Tibial artery (tissue), 4 donors: ENCODE measurements at regions not wholly inside any gene's neighbourhood (a gene's known extent, or its start where the extent isn't known, plus 50 kb on each side); places are given as distances from the start of the nearest gene placed in this dataset.

Source experiments
- DNase-seq, 2 donors: peaks; one replicate each; pipeline ENCODE4 v3.0.0-alpha.2; 2019
- H3K27ac ChIP-seq, 2 donors: fragments of 200-600 bp; sonication (generic) in 1 of 2; 1 replicate in 1 of 2; 2 replicates in 1 of 2; pipeline ENCODE4 v1.5.1; 2018 to 2019; ENCODE audit warnings: mild to moderate bottlenecking in 1 of 2
- H3K27me3 ChIP-seq, 2 donors: fragments of 200-600 bp; sonication (generic) in 1 of 2; one replicate each; pipeline versions ENCODE4 v1.5.1 to v1.6.0; 2016 to 2019
- H3K36me3 ChIP-seq, 3 donors: fragments of 200-600 bp; sonication (generic) in 2 of 3; one replicate each; pipeline ENCODE4 v1.5.1; 2016 to 2019; ENCODE audit warnings: mild to moderate bottlenecking in 2 of 3
- H3K4me1 ChIP-seq, 4 donors: fragments of 200-600 bp; sonication (generic) in 2 of 4; 1 replicate in 3 of 4; 2 replicates in 1 of 4; pipeline ENCODE4 v1.5.1; 2016 to 2019
- H3K4me3 ChIP-seq, 2 donors: fragments of 200-600 bp; sonication (generic) in 1 of 2; 1 replicate in 1 of 2; 2 replicates in 1 of 2; pipeline ENCODE4 v1.5.1; 2018 to 2019; ENCODE audit warnings: mild to moderate bottlenecking in 2 of 2
- H3K9me3 ChIP-seq, 3 donors: fragments of 200-600 bp; sonication (generic) in 1 of 3; one replicate each; pipeline ENCODE4 v1.5.1; 2016 to 2019
- CTCF ChIP-seq, 2 experiments: fragments of 200-600 bp in 1 of 2; fragments of 450-650 bp in 1 of 2; IDR thresholded peaks; one replicate each; pipeline ENCODE4 v1.5.1; 2017 to 2019; ENCODE audit warnings: antibody characterized with exemption in 2 of 2, mild to moderate bottlenecking in 1 of 2, moderate library complexity in 1 of 2
- intact Hi-C: fragments of 100-400 bp; cut with DNase I; formaldehyde crosslinking; loops from one replicate; pipeline ENCODE4 v1.15.0; 2023; ENCODE audit warnings: low total_unique reads

DNA sequence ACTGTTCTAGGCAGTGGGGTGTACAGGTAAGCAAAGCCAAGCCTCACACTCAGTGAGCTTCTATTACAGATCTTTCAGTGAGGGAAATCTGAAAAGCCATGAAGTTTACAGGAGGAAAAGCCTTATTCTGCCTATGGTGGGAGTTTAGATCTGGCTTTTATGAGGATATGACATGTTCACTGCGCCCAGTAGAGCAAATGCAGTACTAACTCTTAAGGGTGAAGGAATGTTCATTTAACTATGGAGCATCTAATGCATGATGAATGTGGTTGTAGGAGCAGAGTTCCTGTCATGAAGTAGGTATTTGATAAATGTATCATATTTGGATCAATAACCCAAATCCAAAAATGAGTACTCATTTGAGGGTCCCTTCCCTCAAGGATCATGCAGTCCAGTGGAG lies 230.2 kb upstream of the PAPPA start:
- intact Hi-C loops, result no loop called here
- TF ChIP-seq CTCF (IDR thresholded peaks at IDR 0.05), result no peak

DNA sequence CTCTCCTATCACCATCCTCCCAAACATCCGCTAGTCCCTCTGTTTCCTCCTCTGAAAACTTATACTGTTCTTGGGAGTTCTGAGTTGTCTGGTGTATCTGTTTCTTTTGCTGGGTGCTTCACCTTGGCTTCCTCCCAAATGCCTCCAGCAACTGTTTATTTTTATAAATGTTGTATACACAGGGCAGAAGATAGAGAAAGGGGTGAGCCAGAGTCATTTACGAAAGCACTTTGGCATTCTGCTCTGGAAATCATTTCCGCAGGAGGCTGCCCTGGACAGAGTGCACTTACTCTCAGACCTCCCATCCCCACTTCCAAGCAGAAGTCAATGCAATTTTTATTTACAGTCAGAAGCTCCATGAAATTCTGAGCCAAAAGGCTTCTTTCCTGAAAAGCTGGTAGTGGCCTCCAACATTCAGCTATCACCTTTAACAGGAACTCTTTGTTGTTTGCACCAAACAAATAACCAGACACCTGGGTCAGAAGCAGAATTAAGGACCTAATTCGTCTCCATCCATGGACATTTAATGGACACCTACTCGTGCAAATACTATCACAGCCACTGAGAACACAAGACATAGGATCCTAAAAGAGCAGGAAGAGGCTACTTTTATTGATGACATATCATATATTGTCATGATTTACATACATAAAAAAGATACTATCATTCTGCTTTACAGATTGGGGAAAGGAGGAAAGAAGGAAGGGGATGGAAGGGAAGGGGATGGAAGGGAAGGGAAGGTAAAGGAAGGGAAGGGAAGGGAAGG lies 229.5 kb upstream of the PAPPA start:
- Histone ChIP-seq H3K4me1 (no peaks in the 10 kb centered on the region), H3K9me3 (no peaks in the 10 kb centered on the region), H3K27ac (no peak overlapping the region), H3K4me3 (no peak overlapping the region), H3K36me3 (no peaks in the 10 kb centered on the region), H3K27me3 (no peaks in the 10 kb centered on the region)
- no peak for DNase-seq
- no peak for TF ChIP-seq CTCF (IDR thresholded peaks at IDR 0.05)
- intact Hi-C loops, result no loop called here

More for the DNA sequence above, 230.2 kb upstream of the PAPPA start:
- Histone ChIP-seq H3K4me3 (no peak overlapping the region), H3K36me3 (no peaks in the 10 kb centered on the region), H3K27me3 (no peaks in the 10 kb centered on the region), H3K9me3 (no peaks in the 10 kb centered on the region), H3K4me1 (no peaks in the 10 kb centered on the region), H3K27ac (no peak overlapping the region)
- DNase-seq, result no peak

GRCh38 chr9:115924669-115924987 lies 229.0 kb upstream of the PAPPA start:
- DNase-seq, result no peak
- no peaks in the 10 kb centered on the region for H3K9me3 ChIP-seq
- H3K4me1 ChIP-seq, result no peaks in the 10 kb centered on the region
- H3K4me3 ChIP-seq, result no peak overlapping the region
- no peak for TF ChIP-seq CTCF (IDR thresholded peaks at IDR 0.05)
- no peak overlapping the region for H3K27ac ChIP-seq
- H3K36me3 ChIP-seq, result no peaks in the 10 kb centered on the region
- intact Hi-C loops, result no loop called here
- no peaks in the 10 kb centered on the region for H3K27me3 ChIP-seq

DNA sequence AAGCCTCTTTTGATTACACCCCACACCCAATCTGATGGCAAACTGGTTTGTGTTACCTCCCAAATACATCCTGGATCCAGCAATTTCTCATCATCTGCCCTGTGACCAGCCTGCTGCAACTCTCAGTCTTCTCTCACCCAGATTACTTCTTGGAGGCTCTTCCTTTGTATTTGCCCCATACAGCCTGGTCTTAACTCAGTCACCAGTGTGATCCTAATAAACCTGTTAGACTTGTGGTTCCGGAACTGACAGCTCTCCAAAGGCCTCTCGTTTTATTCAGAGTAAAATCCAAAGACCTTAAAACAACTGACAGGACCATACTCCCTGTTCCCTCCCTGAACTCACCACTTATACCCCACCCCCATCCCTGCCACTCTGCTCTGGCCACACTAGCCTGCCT lies 228.2 kb upstream of the PAPPA start:
- no peak for TF ChIP-seq CTCF (IDR thresholded peaks at IDR 0.05)
- H3K9me3 ChIP-seq, result no peaks in the 10 kb centered on the region
- H3K27me3 ChIP-seq, result no peaks in the 10 kb centered on the region
- no peak for DNase-seq
- no peak overlapping the region for H3K4me3 ChIP-seq
- no peak overlapping the region for H3K27ac ChIP-seq
- no peaks in the 10 kb centered on the region for H3K4me1 ChIP-seq
- intact Hi-C loops, result no loop called here
- H3K36me3 ChIP-seq, result no peaks in the 10 kb centered on the region

GRCh38 chr9:115930472-115930871 lies 223.1 kb upstream of the PAPPA start:
- Histone ChIP-seq H3K36me3 (no peaks in the 10 kb centered on the region), H3K27me3 (no peaks in the 10 kb centered on the region), H3K4me1 (no peaks in the 10 kb centered on the region), H3K9me3 (no peaks in the 10 kb centered on the region), H3K4me3 (no peak overlapping the region), H3K27ac (no peak overlapping the region)
- DNase-seq, result no peak
- no peak for TF ChIP-seq CTCF (IDR thresholded peaks at IDR 0.05)
- intact Hi-C loops, result no loop called here

- Histone ChIP-seq H3K9me3 (no peaks in the 10 kb centered on the region), H3K4me1 (peaks cover 0 to 21% (median 5%) of the 10 kb centered on the region in 4 donors), H3K36me3 (no peaks in the 10 kb centered on the region), H3K27me3 (no peaks in the 10 kb centered on the region), H3K4me3 (no peak overlapping the region), H3K27ac (no peak overlapping the region)
- TF ChIP-seq CTCF (IDR thresholded peaks at IDR 0.05), result no peak
- intact Hi-C loops, result no loop called here
- DNase-seq, result no peak
Measured at GRCh38 chr9:115938479-115938878, 215.1 kb upstream of the PAPPA start.
